Tibial nerve (tissue), 3 donors: ENCODE measurements at regions not wholly inside any gene's neighbourhood (a gene's known extent, or its start where the extent isn't known, plus 50 kb on each side); places are given as distances from the start of the nearest gene placed in this dataset.

Experiments
- POLR2A ChIP-seq, 2 donors: fragments of 450-650 bp; IDR thresholded peaks; one replicate each; pipeline ENCODE4 v1.6.1; 2017; ENCODE audit warnings: antibody characterized with exemption in 2 of 2, mild to moderate bottlenecking in 2 of 2, moderate library complexity in 2 of 2
- TF ChIP-seq, protein P1 (sequence below), 5 experiments: fragments of 200-600 bp in 3 of 5; fragments of 450-650 bp in 2 of 5; sonication (generic) in 3 of 5; IDR thresholded peaks; one replicate each; pipeline ENCODE4 v1.5.1; 2016 to 2019; ENCODE audit warnings: antibody characterized with exemption in 5 of 5, mild to moderate bottlenecking in 3 of 5, moderate library complexity in 2 of 5

DNA sequence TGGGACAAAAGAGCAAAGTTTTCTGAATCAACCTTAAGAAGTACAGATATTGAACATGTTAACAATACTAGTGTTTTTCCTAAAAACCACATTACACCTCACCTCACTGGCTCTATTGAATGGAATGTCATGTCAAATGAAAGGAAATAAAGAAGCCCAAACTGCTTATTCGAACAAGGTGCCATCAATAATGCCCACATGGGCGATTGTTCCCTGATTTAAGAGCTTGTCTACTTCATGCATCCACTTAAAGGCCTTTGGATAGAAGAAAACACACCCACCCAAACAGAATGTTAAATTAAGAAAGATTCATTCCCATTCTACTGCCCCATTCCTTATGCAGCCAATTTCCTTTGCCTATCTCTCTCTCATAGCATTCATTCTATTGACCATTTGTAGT lies 118.5 kb upstream of the PAQR3 start:
- no peak for TF ChIP-seq POLR2A (IDR thresholded peaks at IDR 0.05)
- TF ChIP-seq, protein P1, sequence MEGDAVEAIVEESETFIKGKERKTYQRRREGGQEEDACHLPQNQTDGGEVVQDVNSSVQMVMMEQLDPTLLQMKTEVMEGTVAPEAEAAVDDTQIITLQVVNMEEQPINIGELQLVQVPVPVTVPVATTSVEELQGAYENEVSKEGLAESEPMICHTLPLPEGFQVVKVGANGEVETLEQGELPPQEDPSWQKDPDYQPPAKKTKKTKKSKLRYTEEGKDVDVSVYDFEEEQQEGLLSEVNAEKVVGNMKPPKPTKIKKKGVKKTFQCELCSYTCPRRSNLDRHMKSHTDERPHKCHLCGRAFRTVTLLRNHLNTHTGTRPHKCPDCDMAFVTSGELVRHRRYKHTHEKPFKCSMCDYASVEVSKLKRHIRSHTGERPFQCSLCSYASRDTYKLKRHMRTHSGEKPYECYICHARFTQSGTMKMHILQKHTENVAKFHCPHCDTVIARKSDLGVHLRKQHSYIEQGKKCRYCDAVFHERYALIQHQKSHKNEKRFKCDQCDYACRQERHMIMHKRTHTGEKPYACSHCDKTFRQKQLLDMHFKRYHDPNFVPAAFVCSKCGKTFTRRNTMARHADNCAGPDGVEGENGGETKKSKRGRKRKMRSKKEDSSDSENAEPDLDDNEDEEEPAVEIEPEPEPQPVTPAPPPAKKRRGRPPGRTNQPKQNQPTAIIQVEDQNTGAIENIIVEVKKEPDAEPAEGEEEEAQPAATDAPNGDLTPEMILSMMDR (IDR thresholded peaks at IDR 0.05), result no peak
